Activated CD8-positive, alpha-beta memory T cell treated with anti-CD3 and anti-CD28 coated beads, Interleukin-2, amount 10 ng/mL, durations not matched to agents 7 days and 5 days (primary cell): ENCODE measurements at regions not wholly inside any gene's neighbourhood (a gene's known extent, or its start where the extent isn't known, plus 50 kb on each side); places are given as distances from the start of the nearest gene placed in this dataset.
A peak's percentile ranks its signal among the peaks of the same experiment; 100 is the strongest.

Experiments used
- ATAC-seq: fragments of 150-1000 bp; cut with Tn5 transposase; one replicate; pipeline ENCODE4 v1.10.0; 2021; ENCODE audit warnings: moderate library complexity
- CTCF ChIA-PET: fragments of 350-600 bp; sonication (Branson Sonifier 250); formaldehyde crosslinking; loops from one replicate; lab custom pipeline; 2021; ENCODE audit warnings: antibody characterized with exemption; lab: Charles Lee
- DNase-seq: peaks from one replicate; pipeline ENCODE4 v3.0.0-alpha.2; 2020
- H3K27ac Mint-ChIP-seq: one replicate; pipeline ENCODE4 v1.8.0; 2021; ENCODE audit warnings: mild to moderate bottlenecking, mixed read lengths
- H3K27me3 Mint-ChIP-seq: one replicate; pipeline ENCODE4 v1.8.0; 2021; ENCODE audit warnings: mixed read lengths
- H3K36me3 Mint-ChIP-seq: one replicate; pipeline ENCODE4 v1.8.0; 2021; ENCODE audit warnings: mild to moderate bottlenecking, mixed read lengths
- H3K4me1 Mint-ChIP-seq: one replicate; pipeline ENCODE4 v1.8.0; 2021; ENCODE audit warnings: mixed read lengths
- H3K4me3 Mint-ChIP-seq: one replicate; pipeline ENCODE4 v1.8.0; 2021; ENCODE audit warnings: mild to moderate bottlenecking, moderate library complexity, mixed read lengths
- H3K9me3 Mint-ChIP-seq: one replicate; pipeline ENCODE4 v1.8.0; 2022; ENCODE audit warnings: low read depth, mixed read lengths

- DNase-seq (no peak), ATAC-seq (no peak)
- H3K27ac Mint-ChIP-seq: no peak overlapping the region
- H3K36me3 Mint-ChIP-seq: peaks cover 6% of the 10 kb centered on the region
- CTCF ChIA-PET: no interaction called here
- H3K4me3 Mint-ChIP-seq: no peak overlapping the region
- H3K4me1 Mint-ChIP-seq: peaks cover 8% of the 10 kb centered on the region
- H3K9me3 Mint-ChIP-seq: no peaks in the 10 kb centered on the region
- H3K27me3 Mint-ChIP-seq: peaks cover 2% of the 10 kb centered on the region
Measured at GRCh38 chr2:41711736-41712135, 336.1 kb upstream of the PKDCC start.

- CTCF ChIA-PET: interaction anchor here (0.9 kb wide), 1 partner anchor 125 kb away, joined by 3 read pairs; no protein-coding TSS in a partner anchor
- ATAC-seq: no peak
- Mint-ChIP-seq H3K4me3 (no peak overlapping the region), H3K27ac (no peak overlapping the region), H3K36me3 (peaks cover 13% of the 10 kb centered on the region), H3K27me3 (no peaks in the 10 kb centered on the region), H3K4me1 (peaks cover 22% of the 10 kb centered on the region), H3K9me3 (peaks cover 3% of the 10 kb centered on the region)
- DNase-seq: no peak
Measured at GRCh38 chr2:41716497-41716896, 331.3 kb upstream of the PKDCC start.

- peaks cover 4% of the 10 kb centered on the region for H3K9me3 Mint-ChIP-seq
- no peaks in the 10 kb centered on the region for H3K27me3 Mint-ChIP-seq
- no peak for ATAC-seq
- peaks cover 24% of the 10 kb centered on the region for H3K4me1 Mint-ChIP-seq
- no peak overlapping the region for H3K27ac Mint-ChIP-seq
- peaks cover 13% of the 10 kb centered on the region for H3K36me3 Mint-ChIP-seq
- DNase-seq: no peak
- H3K4me3 Mint-ChIP-seq: no peak overlapping the region
- CTCF ChIA-PET: no interaction called here
Measured at GRCh38 chr2:41717839-41718238, 330.0 kb upstream of the PKDCC start.

DNA sequence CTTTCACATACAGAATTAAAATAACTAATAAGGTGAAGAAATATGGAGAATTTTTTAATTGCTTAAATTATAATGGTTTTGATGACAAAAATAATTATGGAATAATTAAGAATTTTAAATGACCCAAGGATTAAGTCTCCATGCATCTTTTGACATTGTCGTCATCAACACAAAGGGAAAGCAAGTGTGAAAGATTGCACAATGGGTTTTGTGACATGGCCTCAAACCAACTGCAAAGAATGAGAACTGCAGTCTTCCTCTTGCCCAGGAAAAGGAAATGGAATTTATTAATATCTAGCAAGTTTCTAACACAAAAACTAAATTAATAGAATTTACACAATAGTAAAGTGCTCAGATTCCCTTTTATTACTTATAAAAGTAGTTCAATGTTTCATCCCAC, 329.1 kb upstream of the PKDCC start:
- H3K27me3 Mint-ChIP-seq: no peaks in the 10 kb centered on the region
- peaks cover 4% of the 10 kb centered on the region for H3K9me3 Mint-ChIP-seq
- CTCF ChIA-PET: no interaction called here
- ATAC-seq: no peak
- H3K4me1 Mint-ChIP-seq: peaks cover 24% of the 10 kb centered on the region
- no peak for DNase-seq
- no peak overlapping the region for H3K4me3 Mint-ChIP-seq
- peaks cover 13% of the 10 kb centered on the region for H3K36me3 Mint-ChIP-seq
- H3K27ac Mint-ChIP-seq: no peak overlapping the region

DNA sequence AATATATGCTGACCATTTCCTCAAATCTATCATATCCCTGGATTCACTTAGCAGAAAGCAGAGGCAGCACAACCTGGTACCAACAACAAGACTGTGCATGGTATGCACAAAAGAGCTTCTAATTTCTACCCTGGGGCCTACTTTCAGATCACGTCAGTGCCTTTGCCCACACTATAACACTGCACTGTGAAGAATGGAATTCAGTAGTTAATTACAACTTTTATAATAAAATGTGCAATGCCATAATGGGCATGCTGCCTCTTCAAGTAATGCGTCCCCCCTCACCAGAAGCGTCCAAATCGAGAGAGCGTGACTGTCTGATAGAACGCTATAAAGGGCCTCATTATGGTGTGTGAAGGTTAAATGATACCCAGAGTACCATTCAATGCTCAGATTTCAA, 328.1 kb upstream of the PKDCC start:
- CTCF ChIA-PET: no interaction called here
- Mint-ChIP-seq H3K27me3 (no peaks in the 10 kb centered on the region), H3K27ac (no peak overlapping the region), H3K36me3 (peaks cover 13% of the 10 kb centered on the region), H3K4me3 (no peak overlapping the region), H3K4me1 (peaks cover 24% of the 10 kb centered on the region), H3K9me3 (peaks cover 4% of the 10 kb centered on the region)
- DNase-seq: no peak
- no peak for ATAC-seq

- no peak for DNase-seq
- Mint-ChIP-seq H3K9me3 (peaks cover 4% of the 10 kb centered on the region), H3K27ac (peak overlapping the region; percentile 30), H3K27me3 (no peaks in the 10 kb centered on the region), H3K36me3 (peaks cover 12% of the 10 kb centered on the region), H3K4me3 (no peak overlapping the region), H3K4me1 (peaks cover 20% of the 10 kb centered on the region)
- peak; percentile 59 for ATAC-seq
- CTCF ChIA-PET: no interaction called here
Measured at GRCh38 chr2:41720331-41721251, 327.2 kb upstream of the PKDCC start.

DNA sequence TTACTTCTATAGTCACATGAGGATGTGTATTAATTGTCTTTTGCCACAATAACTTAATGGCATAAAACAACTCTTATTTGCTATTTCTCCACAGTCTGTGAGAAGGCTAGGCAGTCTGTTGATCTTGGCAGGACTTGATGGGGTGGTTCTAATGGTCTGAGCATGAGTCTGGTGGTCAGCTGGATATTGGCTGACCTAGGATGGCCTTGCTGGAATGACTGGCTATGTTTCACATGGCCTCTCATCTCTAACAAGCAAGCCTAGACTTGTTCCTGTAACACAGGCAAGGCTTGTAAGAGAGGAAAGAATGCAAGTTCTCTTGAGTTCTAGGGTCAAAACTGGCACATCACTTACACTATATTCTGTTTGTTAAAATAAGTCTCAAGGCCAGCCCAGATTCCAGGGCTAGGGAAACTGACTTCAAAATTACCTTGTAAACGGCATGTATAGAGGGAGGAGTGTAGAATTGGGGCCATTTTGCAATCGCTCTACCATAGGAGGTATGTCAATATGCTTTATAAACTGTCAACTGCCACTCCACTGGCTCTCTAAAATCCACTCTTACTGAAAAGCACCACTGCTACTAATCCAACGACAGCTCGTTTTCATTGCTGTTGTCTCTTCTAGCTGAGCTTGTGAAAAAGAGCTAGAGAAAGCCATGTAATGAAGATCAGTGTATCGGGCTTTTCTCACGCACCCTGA, 325.0 kb upstream of the PKDCC start:
- Mint-ChIP-seq H3K9me3 (peaks cover 4% of the 10 kb centered on the region), H3K36me3 (peaks cover 6% of the 10 kb centered on the region), H3K27ac (no peak overlapping the region), H3K27me3 (no peaks in the 10 kb centered on the region), H3K4me3 (no peak overlapping the region), H3K4me1 (peaks cover 13% of the 10 kb centered on the region)
- CTCF ChIA-PET: no interaction called here
- no peak for ATAC-seq
- DNase-seq: no peak

DNA sequence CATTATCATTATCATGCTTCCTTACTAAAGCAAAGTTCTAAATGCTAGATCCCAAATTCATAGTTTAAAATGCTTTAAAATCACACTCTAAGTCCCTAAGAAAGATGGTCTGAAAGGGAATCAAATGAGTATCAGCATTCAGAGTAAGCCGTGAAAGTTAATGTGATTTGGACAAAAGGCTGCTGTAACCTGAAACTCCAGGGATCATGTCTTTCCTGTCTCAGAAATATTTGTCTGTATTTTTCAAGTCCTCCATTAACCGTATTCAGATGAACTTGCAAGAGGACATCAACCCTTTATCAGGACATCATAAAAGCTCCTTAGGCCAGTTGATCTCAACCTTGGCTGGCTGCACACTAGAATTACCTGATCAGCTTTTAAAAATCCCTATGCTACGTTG, 324.3 kb upstream of the PKDCC start:
- Mint-ChIP-seq H3K36me3 (peaks cover 6% of the 10 kb centered on the region), H3K27ac (no peak overlapping the region), H3K27me3 (no peaks in the 10 kb centered on the region), H3K9me3 (peaks cover 4% of the 10 kb centered on the region), H3K4me3 (no peak overlapping the region), H3K4me1 (peaks cover 12% of the 10 kb centered on the region)
- DNase-seq (no peak), ATAC-seq (no peak)
- CTCF ChIA-PET: no interaction called here

GRCh38 chr2:41724465-41724864, 323.4 kb upstream of the PKDCC start:
- Mint-ChIP-seq H3K4me3 (no peak overlapping the region), H3K9me3 (peaks cover 4% of the 10 kb centered on the region), H3K36me3 (peaks cover 6% of the 10 kb centered on the region), H3K4me1 (peaks cover 12% of the 10 kb centered on the region), H3K27ac (no peak overlapping the region), H3K27me3 (no peaks in the 10 kb centered on the region)
- DNase-seq (no peak), ATAC-seq (no peak)
- CTCF ChIA-PET: no interaction called here

- no peak for ATAC-seq
- Mint-ChIP-seq H3K27ac (no peak overlapping the region), H3K4me3 (no peak overlapping the region), H3K4me1 (peaks cover 3% of the 10 kb centered on the region), H3K27me3 (peaks cover 2% of the 10 kb centered on the region), H3K36me3 (peaks cover 3% of the 10 kb centered on the region), H3K9me3 (peaks cover 1% of the 10 kb centered on the region)
- no peak for DNase-seq
- CTCF ChIA-PET: no interaction called here
Measured at GRCh38 chr2:41725901-41726300, 321.9 kb upstream of the PKDCC start.

DNA sequence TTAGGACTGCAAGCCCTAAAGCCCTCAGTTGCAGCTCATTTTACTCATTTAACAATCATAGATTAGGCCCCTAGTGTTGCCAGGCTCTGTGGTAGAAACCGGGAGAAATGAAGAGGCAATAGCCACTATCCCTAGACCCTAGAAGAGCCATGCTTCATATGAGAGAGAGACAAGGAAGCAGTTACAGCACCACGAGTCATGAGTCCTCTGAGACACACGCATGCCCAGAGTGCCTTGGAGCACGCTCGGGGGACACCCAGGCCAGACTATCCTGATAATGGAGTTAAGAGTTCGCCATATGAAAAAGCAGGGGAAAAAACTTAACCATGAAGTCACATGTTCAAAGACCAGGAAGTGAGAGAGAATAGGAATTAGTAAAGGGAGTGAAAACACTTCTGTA, 321.5 kb upstream of the PKDCC start:
- Mint-ChIP-seq H3K27ac (no peak overlapping the region), H3K4me3 (no peak overlapping the region), H3K27me3 (peaks cover 4% of the 10 kb centered on the region), H3K9me3 (peaks cover 1% of the 10 kb centered on the region), H3K4me1 (peaks cover 2% of the 10 kb centered on the region), H3K36me3 (no peaks in the 10 kb centered on the region)
- DNase-seq (no peak), ATAC-seq (no peak)
- CTCF ChIA-PET: no interaction called here

GRCh38 chr2:41727152-41727551, 320.7 kb upstream of the PKDCC start:
- no peak overlapping the region for H3K4me3 Mint-ChIP-seq
- H3K27ac Mint-ChIP-seq: no peak overlapping the region
- CTCF ChIA-PET: no interaction called here
- no peaks in the 10 kb centered on the region for H3K4me1 Mint-ChIP-seq
- no peak for DNase-seq
- peaks cover 8% of the 10 kb centered on the region for H3K27me3 Mint-ChIP-seq
- H3K9me3 Mint-ChIP-seq: peaks cover 1% of the 10 kb centered on the region
- H3K36me3 Mint-ChIP-seq: no peaks in the 10 kb centered on the region
- no peak for ATAC-seq

DNA sequence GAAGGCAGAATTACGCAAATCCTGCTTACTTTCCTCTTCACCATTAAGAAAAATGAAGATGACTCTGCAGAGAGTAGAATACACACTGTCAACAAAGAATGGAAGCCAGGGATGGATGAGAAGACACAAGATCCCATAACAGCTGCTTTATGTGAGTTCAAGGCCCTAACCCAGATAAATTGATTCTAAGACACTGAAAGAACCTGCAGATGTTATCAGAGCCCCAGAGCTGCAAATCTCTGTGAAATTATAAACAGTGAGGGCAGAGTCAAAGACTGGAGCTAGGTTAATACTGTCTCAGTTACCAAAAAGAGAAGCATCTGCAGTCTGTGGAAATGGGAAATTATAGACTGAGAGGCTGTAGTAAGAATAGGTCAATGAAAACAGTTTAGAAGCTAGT, 320.1 kb upstream of the PKDCC start:
- H3K36me3 Mint-ChIP-seq: no peaks in the 10 kb centered on the region
- peaks cover 10% of the 10 kb centered on the region for H3K27me3 Mint-ChIP-seq
- H3K27ac Mint-ChIP-seq: no peak overlapping the region
- no peak for ATAC-seq
- no peaks in the 10 kb centered on the region for H3K4me1 Mint-ChIP-seq
- H3K9me3 Mint-ChIP-seq: peaks cover under 1% of the 10 kb centered on the region
- H3K4me3 Mint-ChIP-seq: no peak overlapping the region
- no peak for DNase-seq
- CTCF ChIA-PET: no interaction called here

- CTCF ChIA-PET: no interaction called here
- no peaks in the 10 kb centered on the region for H3K9me3 Mint-ChIP-seq
- H3K4me1 Mint-ChIP-seq: no peaks in the 10 kb centered on the region
- ATAC-seq (no peak), DNase-seq (no peak)
- no peak overlapping the region for H3K27ac Mint-ChIP-seq
- H3K4me3 Mint-ChIP-seq: no peak overlapping the region
- peaks cover 10% of the 10 kb centered on the region for H3K27me3 Mint-ChIP-seq
- no peaks in the 10 kb centered on the region for H3K36me3 Mint-ChIP-seq
Measured at GRCh38 chr2:41728788-41729338, 319.0 kb upstream of the PKDCC start.
